CD14-positive monocyte (primary cell): ENCODE measurements at regions not wholly inside any gene's neighbourhood (a gene's known extent, or its start where the extent isn't known, plus 50 kb on each side); places are given as distances from the start of the nearest gene placed in this dataset.

Source experiments
- DNase-seq, 3 donors: peaks; one replicate each; pipeline ENCODE4 v3.0.0-alpha.2; 2011 to 2022
- H2AFZ ChIP-seq: 2 replicates; pipeline ENCODE4 v1.6.0; 2012; ENCODE audit warnings: mild to moderate bottlenecking, low read depth, low read length, inconsistent platforms; ENCODE audit not compliant: insufficient read depth, poor library complexity, severe bottlenecking
- H3K27ac ChIP-seq, 2 donors: 1 replicate in 1 of 2; 2 replicates in 1 of 2; pipeline ENCODE4 v1.5.1; 2012 to 2013; ENCODE audit warnings: low read length in 2 of 2, control low read depth in 1 of 2, inconsistent platforms in 1 of 2, low read depth in 1 of 2, mild to moderate bottlenecking in 1 of 2
- H3K27me3 ChIP-seq, 2 donors: one replicate each; pipeline versions ENCODE4 v1.6.0 to v1.6.1; 2011 to 2013; ENCODE audit warnings: low read length in 2 of 2; ENCODE audit not compliant: control insufficient read depth in 2 of 2, insufficient read depth in 2 of 2
- H3K36me3 ChIP-seq, 2 donors: replicated peaks in 1 of 2; 1 replicate in 1 of 2; 2 replicates in 1 of 2; pipeline versions ENCODE4 v1.5.1 to v1.6.1; 2012 to 2013; ENCODE audit warnings: low read length in 2 of 2, control low read depth in 1 of 2, inconsistent platforms in 1 of 2, mild to moderate bottlenecking in 1 of 2; ENCODE audit not compliant: insufficient read depth in 2 of 2, control insufficient read depth in 1 of 2
- H3K4me1 ChIP-seq, 2 donors: 1 replicate in 1 of 2; 2 replicates in 1 of 2; pipeline versions ENCODE4 v1.5.1 to v1.6.1; 2012 to 2013; ENCODE audit warnings: low read length in 2 of 2, control low read depth in 1 of 2, inconsistent platforms in 1 of 2, mild to moderate bottlenecking in 1 of 2, moderate library complexity in 1 of 2; ENCODE audit not compliant: insufficient read depth in 2 of 2, control insufficient read depth in 1 of 2
- H3K4me2 ChIP-seq: replicated peaks from 2 replicates; pipeline ENCODE3; 2012; ENCODE audit warnings: low read length, moderate library complexity, mild to moderate bottlenecking; ENCODE audit not compliant: poor library complexity, severe bottlenecking; ENCODE audit errors: extremely low read depth
- H3K4me3 ChIP-seq, 3 experiments: fragments of 200-600 bp in 1 of 3; sonication (generic) in 1 of 3; replicated peaks in 1 of 3; 1 replicate in 2 of 3; 2 replicates in 1 of 3; pipeline ENCODE4 v1.5.1; 2011 to 2013; ENCODE audit warnings: low read length in 3 of 3, mild to moderate bottlenecking in 3 of 3, control low read depth in 2 of 3, low read depth in 2 of 3, inconsistent platforms in 1 of 3, moderate library complexity in 1 of 3
- H3K79me2 ChIP-seq: 2 replicates; pipeline ENCODE4 v1.6.0; 2012; ENCODE audit warnings: mild to moderate bottlenecking, control low read depth, inconsistent platforms, low read length, moderate library complexity; ENCODE audit not compliant: insufficient read depth
- H3K9ac ChIP-seq: 2 replicates; pipeline ENCODE4 v1.6.0; 2017; ENCODE audit warnings: low read length, mild to moderate bottlenecking; ENCODE audit not compliant: insufficient read depth, poor library complexity, severe bottlenecking
- H3K9me3 ChIP-seq, 2 donors: replicated peaks in 1 of 2; 1 replicate in 1 of 2; 2 replicates in 1 of 2; pipeline versions ENCODE4 v1.5.1 to v1.6.1; 2012 to 2013; ENCODE audit warnings: low read length in 2 of 2, control low read depth in 1 of 2; ENCODE audit not compliant: control insufficient read depth in 1 of 2, insufficient read depth in 1 of 2
- H4K20me1 ChIP-seq: 2 replicates; pipeline ENCODE4 v1.6.0; 2012; ENCODE audit warnings: mild to moderate bottlenecking, low read length, control low read depth, moderate library complexity; ENCODE audit not compliant: insufficient read depth
- H3K27ac Mint-ChIP-seq, 7 donors: one replicate each; pipeline ENCODE4 v1.8.0; 2020; ENCODE audit warnings: mild to moderate bottlenecking in 7 of 7, mixed read lengths in 7 of 7, moderate library complexity in 6 of 7, inconsistent platforms in 2 of 7
- H3K27me3 Mint-ChIP-seq, 3 donors: one replicate each; pipeline ENCODE4 v1.8.0; 2021 to 2022; ENCODE audit warnings: low read depth in 3 of 3, mild to moderate bottlenecking in 3 of 3, mixed read lengths in 3 of 3, moderate library complexity in 3 of 3, inconsistent platforms in 1 of 3
- H3K36me3 Mint-ChIP-seq, 2 donors: one replicate each; pipeline ENCODE4 v1.8.0; 2020; ENCODE audit warnings: mixed read lengths in 2 of 2, inconsistent platforms in 1 of 2, mild to moderate bottlenecking in 1 of 2
- H3K4me1 Mint-ChIP-seq: one replicate; pipeline ENCODE4 v1.8.0; 2020; ENCODE audit warnings: mild to moderate bottlenecking, mixed read lengths
- H3K4me3 Mint-ChIP-seq, 2 donors: one replicate each; pipeline ENCODE4 v1.8.0; 2020; ENCODE audit warnings: mild to moderate bottlenecking in 2 of 2, mixed read lengths in 2 of 2, moderate library complexity in 1 of 2
- H3K9me3 Mint-ChIP-seq, 7 donors: one replicate each; pipeline ENCODE4 v1.8.0; 2020 to 2022; ENCODE audit warnings: mixed read lengths in 7 of 7, mild to moderate bottlenecking in 6 of 7, moderate library complexity in 6 of 7, inconsistent platforms in 2 of 7
- CTCF ChIP-seq: fragments of 200-600 bp; IDR thresholded peaks from one replicate; pipeline ENCODE4 v1.8.0; 2022; ENCODE audit warnings: antibody characterized with exemption, mild to moderate bottlenecking
- WGBS: methylation state at CpG from one replicate; pipeline ENCODE4 v1.1.5; 2013; ENCODE audit warnings: missing lambda C conversion rate; ENCODE audit not compliant: insufficient coverage; 5-methylcytosine and 5-hydroxymethylcytosine counted together
- intact Hi-C, 2 donors: fragments of 100-400 bp; cut with micrococcal nuclease; formaldehyde crosslinking; loops; one replicate each; pipeline versions ENCODE4 v1.15.0 to v1.15.1; 2023

GRCh38 chrX:129097668-129098067 is 425.6 kb downstream of the SMARCA1 start:
- no peaks in the 10 kb centered on the region for H3K36me3 ChIP-seq
- H3K9me3 Mint-ChIP-seq: no peaks in the 10 kb centered on the region
- no peak overlapping the region for H3K27ac ChIP-seq
- no peaks in the 10 kb centered on the region for H3K4me1 ChIP-seq
- H3K4me3 ChIP-seq: no peak overlapping the region
- no peak for DNase-seq
- no peak overlapping the region for H3K4me2 ChIP-seq
- H3K27ac Mint-ChIP-seq: no peak overlapping the region
- no peak overlapping the region for H3K4me3 Mint-ChIP-seq
- no peaks in the 10 kb centered on the region for H3K27me3 ChIP-seq
- peaks cover 0 to 2% (median 2%) of the 10 kb centered on the region in 3 donors for H3K27me3 Mint-ChIP-seq
- TF ChIP-seq CTCF: no peak
- no peaks in the 10 kb centered on the region for H3K36me3 Mint-ChIP-seq
- intact Hi-C loops: no loop called here
- H3K4me1 Mint-ChIP-seq: no peaks in the 10 kb centered on the region
- no peaks in the 10 kb centered on the region for H3K9me3 ChIP-seq
- H4K20me1 ChIP-seq: no peaks in the 10 kb centered on the region
- H3K9ac ChIP-seq: no peak overlapping the region
- H3K79me2 ChIP-seq: no peaks in the 10 kb centered on the region
- no peak overlapping the region for H2AFZ ChIP-seq

- Histone ChIP-seq H3K27me3 (no peaks in the 10 kb centered on the region), H3K4me3 (no peak overlapping the region), H4K20me1 (no peaks in the 10 kb centered on the region), H3K9me3 (no peaks in the 10 kb centered on the region), H3K79me2 (no peaks in the 10 kb centered on the region), H3K4me1 (no peaks in the 10 kb centered on the region), H3K36me3 (no peaks in the 10 kb centered on the region), H3K4me2 (no peak overlapping the region), H3K27ac (no peak overlapping the region), H3K9ac (no peak overlapping the region), H2AFZ (no peak overlapping the region)
- TF ChIP-seq CTCF: no peak
- no CpG with 5 or more reads among the region's 2 CpGs for WGBS
- no peaks in the 10 kb centered on the region for H3K36me3 Mint-ChIP-seq
- no peaks in the 10 kb centered on the region for H3K9me3 Mint-ChIP-seq
- H3K4me1 Mint-ChIP-seq: no peaks in the 10 kb centered on the region
- intact Hi-C loops: no loop called here
- no peak for DNase-seq
- no peak overlapping the region for H3K27ac Mint-ChIP-seq
- H3K4me3 Mint-ChIP-seq: no peak overlapping the region
- H3K27me3 Mint-ChIP-seq: peaks cover 0 to 4% (median 2%) of the 10 kb centered on the region in 3 donors
Observed at GRCh38 chrX:129093706-129094105, 429.6 kb downstream of the SMARCA1 start.
